NCI-H2171 (cell line): ENCODE measurements at regions not wholly inside any gene's neighbourhood (a gene's known extent, or its start where the extent isn't known, plus 50 kb on each side); places are given as distances from the start of the nearest gene placed in this dataset.
"Not testable (repeated sequence)": the region's sequence is repeated elsewhere in the genome, so short reads cannot be mapped to it uniquely, and the experiment has no call there.

Experiments
- DNase-seq: peaks from one replicate; lab custom pipeline; 2025; lab: John Stamatoyannopoulos, UW

- no peak for DNase-seq
These were observed 135.2 kb upstream of the PREP start for GRCh38 chr6:105537981-105538578.

- no peak for DNase-seq
These were observed 134.1 kb upstream of the PREP start for GRCh38 chr6:105536961-105537360.

- no peak for DNase-seq
These were observed 130.4 kb upstream of the PREP start for GRCh38 chr6:105533301-105533700.

- DNase-seq = no peak
These were observed 123.5 kb upstream of the PREP start for GRCh38 chr6:105526225-105526872.

GRCh38 chr6:105522626-105523322, 119.9 kb upstream of the PREP start:
- no peak for DNase-seq

- DNase-seq = no peak
These were observed 117.1 kb upstream of the PREP start for GRCh38 chr6:105519954-105520353.

- not testable (repeated sequence) for DNase-seq
These were observed 116.1 kb upstream of the PREP start for GRCh38 chr6:105518993-105519392.

GRCh38 chr6:105515054-105515453, 112.2 kb upstream of the PREP start:
- no peak for DNase-seq

- no peak for DNase-seq
These were observed 111.4 kb upstream of the PREP start for GRCh38 chr6:105514306-105514705.

GRCh38 chr6:105511639-105512038, 108.8 kb upstream of the PREP start:
- DNase-seq = no peak

- no peak for DNase-seq
These were observed 107.9 kb upstream of the PREP start for GRCh38 chr6:105510746-105511145.

GRCh38 chr6:105509506-105510331, 106.8 kb upstream of the PREP start:
- DNase-seq = no peak

GRCh38 chr6:105507811-105508210, 104.9 kb upstream of the PREP start:
- no peak for DNase-seq

GRCh38 chr6:105504706-105505105, 101.8 kb upstream of the PREP start:
- no peak for DNase-seq

GRCh38 chr6:105503641-105504040, 100.8 kb upstream of the PREP start:
- DNase-seq = no peak

GRCh38 chr6:105501826-105502344, 99.0 kb upstream of the PREP start:
- no peak for DNase-seq

GRCh38 chr6:105501246-105501645, 98.4 kb upstream of the PREP start:
- no peak for DNase-seq

- DNase-seq = no peak
These were observed 97.8 kb upstream of the PREP start for GRCh38 chr6:105500693-105501092.

GRCh38 chr6:105499931-105500330, 97.0 kb upstream of the PREP start:
- DNase-seq = no peak

- DNase-seq = no peak
These were observed 96.4 kb upstream of the PREP start for GRCh38 chr6:105499136-105499870.

- no peak for DNase-seq
These were observed 94.7 kb upstream of the PREP start for GRCh38 chr6:105497549-105497948.

GRCh38 chr6:105495515-105495914, 92.6 kb upstream of the PREP start:
- no peak for DNase-seq
